Natural killer cell (primary cell): ENCODE measurements at regions not wholly inside any gene's neighbourhood (a gene's known extent, or its start where the extent isn't known, plus 50 kb on each side); places are given as distances from the start of the nearest gene placed in this dataset.

Source experiments
- ATAC-seq, 3 donors: fragments of 150-1000 bp in 2 of 3; fragments of 200-7000 bp in 1 of 3; cut with Tn5 transposase; 1 replicate in 1 of 3; 2 replicates in 2 of 3; pipeline ENCODE4 v1.10.0; 2021; ENCODE audit warnings: mild to moderate bottlenecking in 2 of 3, moderate library complexity in 2 of 3
- DNase-seq, 2 donors: peaks; one replicate each; pipeline versions ENCODE4 v3.0.0 to v3.0.0-alpha.2; 2013 to 2021; ENCODE audit warnings: mixed read lengths in 1 of 2
- H3K27ac ChIP-seq: one replicate; pipeline ENCODE4 v1.5.1; 2013; ENCODE audit warnings: mild to moderate bottlenecking, low read length
- H3K27me3 ChIP-seq: one replicate; pipeline ENCODE4 v1.6.1; 2013; ENCODE audit warnings: low read length; ENCODE audit not compliant: control insufficient read depth, insufficient read depth
- H3K36me3 ChIP-seq: one replicate; pipeline ENCODE4 v1.6.1; 2013; ENCODE audit warnings: low read length; ENCODE audit not compliant: control insufficient read depth, insufficient read depth
- H3K4me1 ChIP-seq: one replicate; pipeline ENCODE4 v1.6.1; 2013; ENCODE audit warnings: low read length; ENCODE audit not compliant: control insufficient read depth, insufficient read depth
- H3K4me3 ChIP-seq: one replicate; pipeline ENCODE4 v1.5.1; 2013; ENCODE audit warnings: low read length
- H3K9me3 ChIP-seq: one replicate; pipeline ENCODE4 v1.6.1; 2013; ENCODE audit warnings: low read length; ENCODE audit not compliant: control insufficient read depth, insufficient read depth
- H3K27ac Mint-ChIP-seq, 2 donors: one replicate each; pipeline ENCODE4 v1.8.0; 2022; ENCODE audit warnings: mild to moderate bottlenecking in 2 of 2, mixed read lengths in 2 of 2, moderate library complexity in 1 of 2
- H3K27me3 Mint-ChIP-seq, 2 donors: one replicate each; pipeline ENCODE4 v1.8.0; 2022; ENCODE audit warnings: low read depth in 2 of 2, mixed read lengths in 2 of 2
- H3K36me3 Mint-ChIP-seq: one replicate; pipeline ENCODE4 v1.8.0; 2022; ENCODE audit warnings: mixed read lengths
- H3K4me1 Mint-ChIP-seq, 2 donors: one replicate each; pipeline ENCODE4 v1.8.0; 2022; ENCODE audit warnings: mixed read lengths in 2 of 2
- H3K4me3 Mint-ChIP-seq: one replicate; pipeline ENCODE4 v1.8.0; 2022; ENCODE audit warnings: mild to moderate bottlenecking, moderate library complexity, mixed read lengths
- H3K9me3 Mint-ChIP-seq, 2 donors: one replicate each; pipeline ENCODE4 v1.8.0; 2022; ENCODE audit warnings: mixed read lengths in 2 of 2
- CTCF ChIP-seq: fragments of 200-600 bp; IDR thresholded peaks from one replicate; pipeline ENCODE4 v1.8.0; 2022; ENCODE audit warnings: antibody characterized with exemption
- WGBS: methylation state at CpG from one replicate; pipeline ENCODE4 v1.1.7; 2013; ENCODE audit warnings: missing lambda C conversion rate; ENCODE audit not compliant: insufficient coverage; 5-methylcytosine and 5-hydroxymethylcytosine counted together
- intact Hi-C: fragments of 100-400 bp; cut with micrococcal nuclease; formaldehyde crosslinking; loops from one replicate; pipeline ENCODE4 v1.14.2; 2022

DNA sequence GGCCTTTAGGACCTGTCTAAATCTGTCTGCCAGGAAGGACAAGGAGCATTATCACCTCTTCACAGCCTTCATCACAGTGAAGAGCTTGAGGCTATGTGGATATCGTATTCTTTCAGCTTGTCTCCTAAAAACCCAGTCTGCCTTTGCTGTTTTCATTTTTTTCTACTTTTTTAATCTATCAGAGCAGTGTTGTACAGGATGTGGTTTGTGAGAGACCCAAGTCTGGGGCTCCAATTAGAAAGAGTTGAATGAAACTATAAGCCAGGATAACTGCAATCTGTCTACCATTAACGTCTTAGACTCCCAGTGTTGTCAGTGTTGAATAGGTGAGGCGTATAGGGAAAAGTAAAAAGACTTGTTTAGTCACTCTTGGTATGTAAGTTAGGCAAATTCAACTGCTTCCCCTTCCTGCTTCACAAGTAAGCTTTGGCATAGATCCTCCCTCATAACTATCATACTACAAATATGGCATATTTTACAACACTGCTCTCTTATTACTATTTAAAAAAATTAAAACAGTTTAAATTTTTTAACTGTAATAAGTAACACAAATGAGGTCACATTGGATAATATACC, 1225.8 kb upstream of the PRMT6 start:
- intact Hi-C loops: no loop called here
- Histone ChIP-seq H3K4me3 (no peak overlapping the region), H3K27ac (no peak overlapping the region), H3K9me3 (no peaks in the 10 kb centered on the region), H3K36me3 (no peaks in the 10 kb centered on the region), H3K27me3 (no peaks in the 10 kb centered on the region), H3K4me1 (no peaks in the 10 kb centered on the region)
- H3K4me1 Mint-ChIP-seq: no peaks in the 10 kb centered on the region
- no peak for DNase-seq
- H3K27ac Mint-ChIP-seq: no peak overlapping the region
- H3K9me3 Mint-ChIP-seq: peaks cover 11 to 33% of the 10 kb centered on the region in 2 donors
- ATAC-seq: no peak
- WGBS: no CpG with 5 or more reads among the region's 3 CpGs
- TF ChIP-seq CTCF: no peak
- H3K27me3 Mint-ChIP-seq: no peaks in the 10 kb centered on the region
- H3K4me3 Mint-ChIP-seq: no peak overlapping the region
- H3K36me3 Mint-ChIP-seq: peaks cover 14% of the 10 kb centered on the region

GRCh38 chr1:105838071-105838470, 1218.4 kb upstream of the PRMT6 start:
- H3K9me3 Mint-ChIP-seq: peaks cover 16 to 26% of the 10 kb centered on the region in 2 donors
- no peaks in the 10 kb centered on the region for H3K27me3 Mint-ChIP-seq
- no peak overlapping the region for H3K27ac ChIP-seq
- no peak overlapping the region for H3K4me3 ChIP-seq
- H3K36me3 ChIP-seq: no peaks in the 10 kb centered on the region
- intact Hi-C loops: no loop called here
- no peaks in the 10 kb centered on the region for H3K27me3 ChIP-seq
- no peak overlapping the region for H3K27ac Mint-ChIP-seq
- peaks cover 20% of the 10 kb centered on the region for H3K36me3 Mint-ChIP-seq
- no peaks in the 10 kb centered on the region for H3K4me1 ChIP-seq
- no peak for TF ChIP-seq CTCF
- no peak overlapping the region for H3K4me3 Mint-ChIP-seq
- H3K4me1 Mint-ChIP-seq: no peaks in the 10 kb centered on the region
- DNase-seq: no peak
- peaks cover 4% of the 10 kb centered on the region for H3K9me3 ChIP-seq
- no peak for ATAC-seq

GRCh38 chr1:105865546-105865945, 1190.9 kb upstream of the PRMT6 start:
- H3K4me1 Mint-ChIP-seq: no peaks in the 10 kb centered on the region
- Histone ChIP-seq H3K36me3 (no peaks in the 10 kb centered on the region), H3K4me1 (no peaks in the 10 kb centered on the region), H3K9me3 (no peaks in the 10 kb centered on the region), H3K4me3 (no peak overlapping the region), H3K27ac (no peak overlapping the region), H3K27me3 (no peaks in the 10 kb centered on the region)
- intact Hi-C loops: no loop called here
- H3K9me3 Mint-ChIP-seq: peaks cover 13 to 22% of the 10 kb centered on the region in 2 donors
- no peak for TF ChIP-seq CTCF
- ATAC-seq: no peak
- no peak for DNase-seq
- H3K36me3 Mint-ChIP-seq: no peaks in the 10 kb centered on the region
- H3K27me3 Mint-ChIP-seq: no peaks in the 10 kb centered on the region
- no CpG with 5 or more reads among the region's 2 CpGs for WGBS
- H3K4me3 Mint-ChIP-seq: no peak overlapping the region
- no peak overlapping the region for H3K27ac Mint-ChIP-seq

GRCh38 chr1:105872817-105873216, 1183.7 kb upstream of the PRMT6 start:
- Mint-ChIP-seq H3K9me3 (peaks cover 15 to 16% of the 10 kb centered on the region in 2 donors), H3K4me3 (no peak overlapping the region), H3K36me3 (no peaks in the 10 kb centered on the region), H3K27ac (no peak overlapping the region), H3K27me3 (no peaks in the 10 kb centered on the region), H3K4me1 (no peaks in the 10 kb centered on the region)
- Histone ChIP-seq H3K9me3 (peaks cover 10% of the 10 kb centered on the region), H3K36me3 (no peaks in the 10 kb centered on the region), H3K4me1 (no peaks in the 10 kb centered on the region), H3K27ac (no peak overlapping the region), H3K27me3 (no peaks in the 10 kb centered on the region), H3K4me3 (no peak overlapping the region)
- DNase-seq (no peak), ATAC-seq (no peak)
- no peak for TF ChIP-seq CTCF
- 75% methylated on average over 1 of the region's 1 CpG for whole genome bisulfite sequencing
- intact Hi-C loops: no loop called here
